Uterus (tissue), 2 donors: ENCODE measurements at regions not wholly inside any gene's neighbourhood (a gene's known extent, or its start where the extent isn't known, plus 50 kb on each side); places are given as distances from the start of the nearest gene placed in this dataset.

Experiments used
- CTCF ChIP-seq, 4 experiments: fragments of 200-600 bp in 2 of 4; fragments of 450-650 bp in 2 of 4; sonication (generic) in 2 of 4; IDR thresholded peaks; one replicate each; pipeline ENCODE4 v1.5.1; 2016 to 2019; ENCODE audit warnings: antibody characterized with exemption in 4 of 4, mild to moderate bottlenecking in 2 of 4, moderate library complexity in 1 of 4
- POLR2A ChIP-seq, 2 donors: fragments of 450-650 bp; IDR thresholded peaks; one replicate each; pipeline ENCODE4 v1.6.1; 2016; ENCODE audit warnings: antibody characterized with exemption in 2 of 2, mild to moderate bottlenecking in 1 of 2, moderate library complexity in 1 of 2

- TF ChIP-seq CTCF (IDR thresholded peaks at IDR 0.05) (no peak), POLR2A (IDR thresholded peaks at IDR 0.05) (no peak)
Observed at GRCh38 chr1:232518349-232518748, 111.6 kb downstream of the SIPA1L2 start.
